ENCODE measurements at regions not wholly inside any gene's neighbourhood (a gene's known extent, or its start where the extent isn't known, plus 50 kb on each side); places are given as distances from the start of the nearest gene placed in this dataset.

- no peaks in the 10 kb centered on the region for H4K20me1 ChIP-seq (ENCODE audit: insufficient read depth)
- no peak overlapping the region for H3K4me2 ChIP-seq (ENCODE audit: low read length)
- intact Hi-C loops (cut with micrococcal nuclease): no loop called here
- no peak for TF ChIP-seq FOSL1 (IDR thresholded peaks at IDR 0.05; ENCODE audit: low read depth)
- no peak for TF ChIP-seq SRF (IDR thresholded peaks at IDR 0.05; ENCODE audit: low read depth)
- TF ChIP-seq ZFX (IDR thresholded peaks at IDR 0.05): no peak
- TF ChIP-seq JUND (IDR thresholded peaks at IDR 0.05): no peak
- TF ChIP-seq ELF1 (IDR thresholded peaks at IDR 0.05; ENCODE audit: borderline replicate concordance, low read depth): no peak
- no peak for TF ChIP-seq EZH2 (IDR thresholded peaks at IDR 0.05)
- no peak for TF ChIP-seq SIN3A (IDR thresholded peaks at IDR 0.05; ENCODE audit: low read depth)
- no peak for TF ChIP-seq YY1 (IDR thresholded peaks at IDR 0.05; ENCODE audit: extremely low read depth, insufficient replicate concordance, low read depth, low read length)
- no peak for TF ChIP-seq ZNF274 (IDR thresholded peaks at IDR 0.05; ENCODE audit: low read depth, low read length)
- TF ChIP-seq SP1 (IDR thresholded peaks at IDR 0.05; ENCODE audit: low read depth): no peak
- no peak for TF ChIP-seq MAX (IDR thresholded peaks at IDR 0.05)
- TF ChIP-seq, protein P1, sequence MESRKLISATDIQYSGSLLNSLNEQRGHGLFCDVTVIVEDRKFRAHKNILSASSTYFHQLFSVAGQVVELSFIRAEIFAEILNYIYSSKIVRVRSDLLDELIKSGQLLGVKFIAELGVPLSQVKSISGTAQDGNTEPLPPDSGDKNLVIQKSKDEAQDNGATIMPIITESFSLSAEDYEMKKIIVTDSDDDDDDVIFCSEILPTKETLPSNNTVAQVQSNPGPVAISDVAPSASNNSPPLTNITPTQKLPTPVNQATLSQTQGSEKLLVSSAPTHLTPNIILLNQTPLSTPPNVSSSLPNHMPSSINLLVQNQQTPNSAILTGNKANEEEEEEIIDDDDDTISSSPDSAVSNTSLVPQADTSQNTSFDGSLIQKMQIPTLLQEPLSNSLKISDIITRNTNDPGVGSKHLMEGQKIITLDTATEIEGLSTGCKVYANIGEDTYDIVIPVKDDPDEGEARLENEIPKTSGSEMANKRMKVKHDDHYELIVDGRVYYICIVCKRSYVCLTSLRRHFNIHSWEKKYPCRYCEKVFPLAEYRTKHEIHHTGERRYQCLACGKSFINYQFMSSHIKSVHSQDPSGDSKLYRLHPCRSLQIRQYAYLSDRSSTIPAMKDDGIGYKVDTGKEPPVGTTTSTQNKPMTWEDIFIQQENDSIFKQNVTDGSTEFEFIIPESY (IDR thresholded peaks at IDR 0.05; ENCODE audit: extremely low read depth, insufficient replicate concordance, low read length): no peak
- no peak for TF ChIP-seq EGR1 (IDR thresholded peaks at IDR 0.05; ENCODE audit: low read depth)
- TF ChIP-seq TCF7L2 (IDR thresholded peaks at IDR 0.05; ENCODE audit: borderline replicate concordance, extremely low read depth, insufficient read depth, insufficient read length): no peak
- no peak for TF ChIP-seq CBX3 (IDR thresholded peaks at IDR 0.05; ENCODE audit: low read depth)
- TF ChIP-seq, protein P2, sequence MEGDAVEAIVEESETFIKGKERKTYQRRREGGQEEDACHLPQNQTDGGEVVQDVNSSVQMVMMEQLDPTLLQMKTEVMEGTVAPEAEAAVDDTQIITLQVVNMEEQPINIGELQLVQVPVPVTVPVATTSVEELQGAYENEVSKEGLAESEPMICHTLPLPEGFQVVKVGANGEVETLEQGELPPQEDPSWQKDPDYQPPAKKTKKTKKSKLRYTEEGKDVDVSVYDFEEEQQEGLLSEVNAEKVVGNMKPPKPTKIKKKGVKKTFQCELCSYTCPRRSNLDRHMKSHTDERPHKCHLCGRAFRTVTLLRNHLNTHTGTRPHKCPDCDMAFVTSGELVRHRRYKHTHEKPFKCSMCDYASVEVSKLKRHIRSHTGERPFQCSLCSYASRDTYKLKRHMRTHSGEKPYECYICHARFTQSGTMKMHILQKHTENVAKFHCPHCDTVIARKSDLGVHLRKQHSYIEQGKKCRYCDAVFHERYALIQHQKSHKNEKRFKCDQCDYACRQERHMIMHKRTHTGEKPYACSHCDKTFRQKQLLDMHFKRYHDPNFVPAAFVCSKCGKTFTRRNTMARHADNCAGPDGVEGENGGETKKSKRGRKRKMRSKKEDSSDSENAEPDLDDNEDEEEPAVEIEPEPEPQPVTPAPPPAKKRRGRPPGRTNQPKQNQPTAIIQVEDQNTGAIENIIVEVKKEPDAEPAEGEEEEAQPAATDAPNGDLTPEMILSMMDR (IDR thresholded peaks at IDR 0.05 in 2 of 3, conservative IDR thresholded peaks at IDR 0.05 in 1 of 3; ENCODE audit: borderline replicate concordance in 1 of 3, insufficient read depth in 1 of 3, low read depth in 2 of 3, low read length in 2 of 3): no peak
- TF ChIP-seq RAD21 (IDR thresholded peaks at IDR 0.05; ENCODE audit: low read depth): no peak
- TF ChIP-seq POLR2AphosphoS5 (IDR thresholded peaks at IDR 0.05; ENCODE audit: low read depth, low read length): no peak
- no peak for TF ChIP-seq POLR2A (IDR thresholded peaks at IDR 0.05; ENCODE audit: borderline replicate concordance, extremely low read depth, insufficient read depth, insufficient read length)
- no peak for TF ChIP-seq ATF3 (IDR thresholded peaks at IDR 0.05)
- no peak for DNase-seq (ENCODE audit: low read depth, low spot score)
- H3K9me2 ChIP-seq (ENCODE audit: insufficient read depth): no peaks in the 10 kb centered on the region
- RAD21 ChIA-PET (ENCODE audit: low non-redundant PET in 1 of 2, low total read pairs in 2 of 2, uncharacterized antibody in 2 of 2, unreplicated experiment in 2 of 2): no interaction called here
- H3K27me3 ChIP-seq (ENCODE audit: insufficient read depth, low read length): no peaks in the 10 kb centered on the region
- no peaks in the 10 kb centered on the region for H3K79me2 ChIP-seq (ENCODE audit: insufficient read depth, low read length)
- no peaks in the 10 kb centered on the region for H3K36me3 ChIP-seq (ENCODE audit: control insufficient read depth in 1 of 2, insufficient read depth in 2 of 2, low read length in 2 of 2)
- peaks cover 8 to 24% of the 10 kb centered on the region in 2 experiments for H3K4me1 ChIP-seq (ENCODE audit: control insufficient read depth in 1 of 2, insufficient read depth in 2 of 2, low read length in 2 of 2)
- H2AFZ ChIP-seq (ENCODE audit: low read depth, low read length, poor library complexity, severe bottlenecking): no peak overlapping the region
- POLR2A ChIA-PET: no interaction called here
- ATAC-seq: no peak
- H3K27ac ChIP-seq (ENCODE audit: low read depth, low read length): no peak overlapping the region
- CTCF ChIA-PET: interaction anchor here (0.9 to 1.5 kb wide), 2 partner anchors 11 to 12 kb away, joined by 3 to 7 read pairs; no protein-coding TSS in a partner anchor
- no peaks in the 10 kb centered on the region for H3K9me3 ChIP-seq (ENCODE audit: control insufficient read depth in 1 of 2, insufficient read depth in 1 of 2, low read depth in 1 of 2, low read length in 2 of 2)
- no peak overlapping the region for H3K9ac ChIP-seq (ENCODE audit: low read length)
- BruUV-seq (replicated peaks): no TSS peak
- no peak overlapping the region for H3K4me3 ChIP-seq (replicated peaks in 1 of 2; ENCODE audit: low read depth in 1 of 2, low read length in 2 of 2)
Observed at GRCh38 chr14:76925097-76925441, 98.9 kb downstream of the LRRC74A start.
